Cardiac muscle cell (in vitro differentiated cells and primary cell): ENCODE measurements at regions not wholly inside any gene's neighbourhood (a gene's known extent, or its start where the extent isn't known, plus 50 kb on each side); places are given as distances from the start of the nearest gene placed in this dataset.

Experiments used
- DNase-seq, 2 donors: peaks; one replicate each; pipeline versions ENCODE4 v3.0.0 to v3.0.0-alpha.2; 2010 to 2017; ENCODE audit warnings: low read depth in 1 of 2, low spot score in 1 of 2
- H3K27ac ChIP-seq: fragments of 200-600 bp; sonication (generic); 2 replicates; pipeline ENCODE4 v1.5.1; 2016
- H3K27me3 ChIP-seq: fragments of 200-600 bp; sonication (generic); 2 replicates; pipeline ENCODE4 v1.6.0; 2016; ENCODE audit warnings: control low read depth
- H3K36me3 ChIP-seq: fragments of 200-600 bp; sonication (generic); 2 replicates; pipeline ENCODE4 v1.5.1; 2016; ENCODE audit warnings: control low read depth
- H3K4me1 ChIP-seq: fragments of 200-600 bp; sonication (generic); 2 replicates; pipeline ENCODE4 v1.8.1; 2017; ENCODE audit warnings: low read depth, mild to moderate bottlenecking, mixed run types
- H3K4me3 ChIP-seq: fragments of 200-600 bp; sonication (generic); 2 replicates; pipeline ENCODE4 v1.5.1; 2016; ENCODE audit warnings: mild to moderate bottlenecking
- H3K9me3 ChIP-seq: fragments of 200-600 bp; sonication (generic); 2 replicates; pipeline ENCODE4 v1.5.1; 2017; ENCODE audit warnings: low read depth, mild to moderate bottlenecking, control low read depth
- CTCF ChIP-seq: IDR thresholded peaks from 2 replicates; pipeline ENCODE4 v1.5.1; 2012; ENCODE audit warnings: low read depth, mild to moderate bottlenecking, low read length

- no peaks in the 10 kb centered on the region for H3K9me3 ChIP-seq
- H3K4me1 ChIP-seq: no peaks in the 10 kb centered on the region
- DNase-seq: no peak
- H3K27me3 ChIP-seq: no peaks in the 10 kb centered on the region
- H3K4me3 ChIP-seq: no peak overlapping the region
- no peak overlapping the region for H3K27ac ChIP-seq
- no peaks in the 10 kb centered on the region for H3K36me3 ChIP-seq
- no peak for TF ChIP-seq CTCF
Observed at GRCh38 chr14:101102875-101103274, 199.4 kb upstream of the RTL1 start.

GRCh38 chr14:101103321-101103901 is 199.9 kb upstream of the RTL1 start:
- H3K9me3 ChIP-seq: no peaks in the 10 kb centered on the region
- no peaks in the 10 kb centered on the region for H3K27me3 ChIP-seq
- H3K36me3 ChIP-seq: no peaks in the 10 kb centered on the region
- H3K27ac ChIP-seq: no peak overlapping the region
- no peak for TF ChIP-seq CTCF
- H3K4me3 ChIP-seq: no peak overlapping the region
- no peak for DNase-seq
- no peaks in the 10 kb centered on the region for H3K4me1 ChIP-seq

GRCh38 chr14:101104485-101104884 is 201.0 kb upstream of the RTL1 start:
- no peaks in the 10 kb centered on the region for H3K36me3 ChIP-seq
- H3K9me3 ChIP-seq: no peaks in the 10 kb centered on the region
- no peaks in the 10 kb centered on the region for H3K4me1 ChIP-seq
- H3K27ac ChIP-seq: no peak overlapping the region
- TF ChIP-seq CTCF: no peak
- no peak for DNase-seq
- no peak overlapping the region for H3K4me3 ChIP-seq
- H3K27me3 ChIP-seq: no peaks in the 10 kb centered on the region

GRCh38 chr14:101105045-101105444 is 201.5 kb upstream of the RTL1 start:
- Histone ChIP-seq H3K27me3 (no peaks in the 10 kb centered on the region), H3K4me1 (no peaks in the 10 kb centered on the region), H3K36me3 (no peaks in the 10 kb centered on the region), H3K27ac (no peak overlapping the region), H3K4me3 (no peak overlapping the region), H3K9me3 (no peaks in the 10 kb centered on the region)
- no peak for DNase-seq
- no peak for TF ChIP-seq CTCF

GRCh38 chr14:101108579-101109346 is 205.2 kb upstream of the RTL1 start:
- DNase-seq: no peak
- H3K9me3 ChIP-seq: no peaks in the 10 kb centered on the region
- H3K4me1 ChIP-seq: peaks cover 10% of the 10 kb centered on the region
- H3K36me3 ChIP-seq: no peaks in the 10 kb centered on the region
- H3K27ac ChIP-seq: no peak overlapping the region
- TF ChIP-seq CTCF: no peak
- H3K4me3 ChIP-seq: no peak overlapping the region
- H3K27me3 ChIP-seq: no peaks in the 10 kb centered on the region
